Vagina (tissue), 2 donors: ENCODE measurements at regions not wholly inside any gene's neighbourhood (a gene's known extent, or its start where the extent isn't known, plus 50 kb on each side); places are given as distances from the start of the nearest gene placed in this dataset.

Experiments
- POLR2A ChIP-seq, 2 donors: fragments of 450-650 bp; IDR thresholded peaks; one replicate each; pipeline ENCODE4 v1.6.1; 2017; ENCODE audit warnings: antibody characterized with exemption in 2 of 2, mild to moderate bottlenecking in 2 of 2, moderate library complexity in 2 of 2
- POLR2AphosphoS5 ChIP-seq, 2 donors: sonication (generic); formaldehyde crosslinking; IDR thresholded peaks; one replicate each; pipeline ENCODE4 v1.9.0; 2017; ENCODE audit warnings: antibody characterized with exemption in 2 of 2, mild to moderate bottlenecking in 2 of 2, low read depth in 1 of 2; ENCODE audit not compliant: insufficient read depth in 1 of 2
- TF ChIP-seq, protein P1 (sequence below), 3 experiments: fragments of 450-650 bp in 2 of 3; fragments of 200-600 bp in 1 of 3; sonication (generic) in 1 of 3; IDR thresholded peaks; one replicate each; pipeline ENCODE4 v1.5.1; 2017 to 2019; ENCODE audit warnings: antibody characterized with exemption in 3 of 3, mild to moderate bottlenecking in 2 of 3, moderate library complexity in 2 of 3

DNA sequence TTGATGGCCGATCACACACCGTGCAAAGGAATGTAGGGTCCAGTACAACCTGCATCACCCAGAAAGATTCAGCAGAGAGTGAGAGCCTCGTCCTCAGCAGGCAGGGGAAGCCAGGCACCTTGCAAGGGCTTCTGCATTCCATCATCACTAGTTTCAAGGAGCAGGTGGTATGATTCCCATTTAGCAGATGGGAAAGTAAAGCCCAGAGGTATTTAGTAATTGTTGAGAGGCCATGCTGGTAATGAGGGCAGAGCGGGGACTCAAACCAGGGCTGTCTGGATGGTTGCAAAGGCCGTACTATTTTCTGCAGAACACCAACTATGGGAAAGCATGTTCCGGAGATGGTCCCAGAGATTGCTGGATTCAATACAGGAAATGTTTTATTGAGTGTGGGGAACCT lies 65.8 kb upstream of the MRTFB start:
- TF ChIP-seq, protein P1, sequence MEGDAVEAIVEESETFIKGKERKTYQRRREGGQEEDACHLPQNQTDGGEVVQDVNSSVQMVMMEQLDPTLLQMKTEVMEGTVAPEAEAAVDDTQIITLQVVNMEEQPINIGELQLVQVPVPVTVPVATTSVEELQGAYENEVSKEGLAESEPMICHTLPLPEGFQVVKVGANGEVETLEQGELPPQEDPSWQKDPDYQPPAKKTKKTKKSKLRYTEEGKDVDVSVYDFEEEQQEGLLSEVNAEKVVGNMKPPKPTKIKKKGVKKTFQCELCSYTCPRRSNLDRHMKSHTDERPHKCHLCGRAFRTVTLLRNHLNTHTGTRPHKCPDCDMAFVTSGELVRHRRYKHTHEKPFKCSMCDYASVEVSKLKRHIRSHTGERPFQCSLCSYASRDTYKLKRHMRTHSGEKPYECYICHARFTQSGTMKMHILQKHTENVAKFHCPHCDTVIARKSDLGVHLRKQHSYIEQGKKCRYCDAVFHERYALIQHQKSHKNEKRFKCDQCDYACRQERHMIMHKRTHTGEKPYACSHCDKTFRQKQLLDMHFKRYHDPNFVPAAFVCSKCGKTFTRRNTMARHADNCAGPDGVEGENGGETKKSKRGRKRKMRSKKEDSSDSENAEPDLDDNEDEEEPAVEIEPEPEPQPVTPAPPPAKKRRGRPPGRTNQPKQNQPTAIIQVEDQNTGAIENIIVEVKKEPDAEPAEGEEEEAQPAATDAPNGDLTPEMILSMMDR (IDR thresholded peaks at IDR 0.05) = no peak
- TF ChIP-seq POLR2A (IDR thresholded peaks at IDR 0.05) (no peak), POLR2AphosphoS5 (IDR thresholded peaks at IDR 0.05; ENCODE audit: insufficient read depth in 1 of 2, low read depth in 1 of 2) (no peak)
